Mucosa of gallbladder (tissue), 1 donor: ENCODE measurements at regions not wholly inside any gene's neighbourhood (a gene's known extent, or its start where the extent isn't known, plus 50 kb on each side); places are given as distances from the start of the nearest gene placed in this dataset.

Experiments used
- DNase-seq: peaks from one replicate; pipeline ENCODE4 v3.0.0-alpha.2; 2020; ENCODE audit warnings: low spot score
- donor health status: DM: no; HTN: no; CAD: no.

GRCh38 chr5:93062548-93062947 lies 518.5 kb downstream of the NR2F1-AS1 start:
- no peak for DNase-seq

GRCh38 chr5:93058309-93058708 lies 522.7 kb downstream of the NR2F1-AS1 start:
- no peak for DNase-seq

- DNase-seq, result no peak
Observed at GRCh38 chr5:93057311-93057710, 523.7 kb downstream of the NR2F1-AS1 start.

- DNase-seq, result no peak
Observed at GRCh38 chr5:93055971-93056370, 525.0 kb downstream of the NR2F1-AS1 start.

GRCh38 chr5:93055561-93055960 lies 525.5 kb downstream of the NR2F1-AS1 start:
- no peak for DNase-seq

- no peak for DNase-seq
Observed at GRCh38 chr5:93054424-93055163, 526.4 kb downstream of the NR2F1-AS1 start.

GRCh38 chr5:93053825-93054224 lies 527.2 kb downstream of the NR2F1-AS1 start:
- no peak for DNase-seq

- DNase-seq, result no peak
Observed at GRCh38 chr5:93048858-93049257, 532.2 kb downstream of the NR2F1-AS1 start.

- no peak for DNase-seq
Observed at GRCh38 chr5:93044859-93045666, 536.0 kb downstream of the NR2F1-AS1 start.

- DNase-seq, result no peak
Observed at GRCh38 chr5:93039888-93040287, 541.1 kb downstream of the NR2F1-AS1 start.

- DNase-seq, result no peak
Observed at GRCh38 chr5:93034621-93035590, 546.1 kb downstream of the NR2F1-AS1 start.

GRCh38 chr5:93022796-93023447 lies 558.1 kb downstream of the NR2F1-AS1 start:
- DNase-seq, result no peak

- no peak for DNase-seq
Observed at GRCh38 chr5:93022211-93022610, 558.8 kb downstream of the NR2F1-AS1 start.

- DNase-seq, result no peak
Observed at GRCh38 chr5:93019896-93020295, 561.1 kb downstream of the NR2F1-AS1 start.

GRCh38 chr5:93018461-93018860 lies 562.6 kb downstream of the NR2F1-AS1 start:
- DNase-seq, result no peak

- DNase-seq, result no peak
Observed at GRCh38 chr5:93017849-93018248, 563.2 kb downstream of the NR2F1-AS1 start.

- DNase-seq, result no peak
Observed at GRCh38 chr5:93017376-93017775, 563.6 kb downstream of the NR2F1-AS1 start.

- DNase-seq, result no peak
Observed at GRCh38 chr5:93010616-93011015, 570.4 kb downstream of the NR2F1-AS1 start.

- DNase-seq, result no peak
Observed at GRCh38 chr5:93010037-93010436, 571.0 kb downstream of the NR2F1-AS1 start.

- no peak for DNase-seq
Observed at GRCh38 chr5:93008502-93009207, 572.4 kb downstream of the NR2F1-AS1 start.

GRCh38 chr5:93006915-93007314 lies 574.1 kb downstream of the NR2F1-AS1 start:
- no peak for DNase-seq
